ENCODE measurements at regions not wholly inside any gene's neighbourhood (a gene's known extent, or its start where the extent isn't known, plus 50 kb on each side); places are given as distances from the start of the nearest gene placed in this dataset.

GRCh38 chr1:30286241-30286987 is 437.0 kb downstream of the MATN1 start:
- Histone ChIP-seq H3K9ac (ENCODE audit: low read length) (no peak overlapping the region), H3K27me3 (ENCODE audit: insufficient read depth, low read depth, low read length) (no peaks in the 10 kb centered on the region), H3F3A (ENCODE audit: insufficient read depth, low read length, poor library complexity, severe bottlenecking) (no peaks in the 10 kb centered on the region), H3K4me2 (ENCODE audit: low read length) (no peak overlapping the region), H3K36me3 (ENCODE audit: insufficient read depth, low read length) (no peaks in the 10 kb centered on the region), H3K79me2 (replicated peaks; ENCODE audit: insufficient read depth, low read length) (no peaks in the 10 kb centered on the region), H3K9me2 (ENCODE audit: insufficient read depth, low read length) (no peaks in the 10 kb centered on the region), H4K20me1 (ENCODE audit: insufficient read depth) (no peaks in the 10 kb centered on the region), H3K27ac (ENCODE audit: low read length) (no peak overlapping the region), H2AFZ (ENCODE audit: low read depth, low read length) (no peak overlapping the region), H3K9me3 (ENCODE audit: low read length) (no peaks in the 10 kb centered on the region), H3K4me3 (ENCODE audit: low read length) (no peak overlapping the region)
- no peak for TF ChIP-seq CTCF (IDR thresholded peaks at IDR 0.05; ENCODE audit: poor library complexity, severe bottlenecking)
- TF ChIP-seq POLR2AphosphoS5 (IDR thresholded peaks at IDR 0.05): no peak
- no peak for TF ChIP-seq REST (IDR thresholded peaks at IDR 0.05; ENCODE audit: borderline replicate concordance)
- no peak for TF ChIP-seq SMC3 (conservative IDR thresholded peaks at IDR 0.05; ENCODE audit: poor library complexity)
- no peak for TF ChIP-seq EP300 (conservative IDR thresholded peaks at IDR 0.05; ENCODE audit: poor library complexity, severe bottlenecking)
- no peak for TF ChIP-seq MXI1 (conservative IDR thresholded peaks at IDR 0.05; ENCODE audit: poor library complexity, severe bottlenecking)
- no peak for TF ChIP-seq EZH2 (IDR thresholded peaks at IDR 0.05; ENCODE audit: borderline replicate concordance, insufficient read depth, low read length, poor library complexity, severe bottlenecking)
- TF ChIP-seq TAF1 (IDR thresholded peaks at IDR 0.05; ENCODE audit: low read depth): no peak
- no peak for TF ChIP-seq RAD21 (conservative IDR thresholded peaks at IDR 0.05)

- Histone ChIP-seq H3K9me3 (ENCODE audit: low read length) (no peaks in the 10 kb centered on the region), H3K9me2 (ENCODE audit: insufficient read depth, low read length) (no peaks in the 10 kb centered on the region), H3K9ac (ENCODE audit: low read length) (no peak overlapping the region), H4K20me1 (ENCODE audit: insufficient read depth) (no peaks in the 10 kb centered on the region), H3K4me3 (ENCODE audit: low read length) (no peak overlapping the region), H3F3A (ENCODE audit: insufficient read depth, low read length, poor library complexity, severe bottlenecking) (no peaks in the 10 kb centered on the region), H3K27ac (ENCODE audit: low read length) (no peak overlapping the region), H2AFZ (ENCODE audit: low read depth, low read length) (no peak overlapping the region), H3K4me2 (ENCODE audit: low read length) (no peak overlapping the region), H3K36me3 (ENCODE audit: insufficient read depth, low read length) (no peaks in the 10 kb centered on the region), H3K79me2 (replicated peaks; ENCODE audit: insufficient read depth, low read length) (no peaks in the 10 kb centered on the region), H3K27me3 (ENCODE audit: insufficient read depth, low read depth, low read length) (no peaks in the 10 kb centered on the region)
- no peak for TF ChIP-seq CTCF (IDR thresholded peaks at IDR 0.05; ENCODE audit: poor library complexity, severe bottlenecking)
- TF ChIP-seq REST (IDR thresholded peaks at IDR 0.05; ENCODE audit: borderline replicate concordance): no peak
- TF ChIP-seq TAF1 (IDR thresholded peaks at IDR 0.05; ENCODE audit: low read depth): no peak
- TF ChIP-seq RAD21 (conservative IDR thresholded peaks at IDR 0.05): no peak
- no peak for TF ChIP-seq SMC3 (conservative IDR thresholded peaks at IDR 0.05; ENCODE audit: poor library complexity)
- no peak for TF ChIP-seq MXI1 (conservative IDR thresholded peaks at IDR 0.05; ENCODE audit: poor library complexity, severe bottlenecking)
- no peak for TF ChIP-seq EZH2 (IDR thresholded peaks at IDR 0.05; ENCODE audit: borderline replicate concordance, insufficient read depth, low read length, poor library complexity, severe bottlenecking)
- TF ChIP-seq EP300 (conservative IDR thresholded peaks at IDR 0.05; ENCODE audit: poor library complexity, severe bottlenecking): no peak
- TF ChIP-seq POLR2AphosphoS5 (IDR thresholded peaks at IDR 0.05): no peak
Observed at GRCh38 chr1:30285501-30285932, 437.9 kb downstream of the MATN1 start.

Data from neural cell (in vitro differentiated cells).